Suppressor macrophage treated with lipopolysaccharide for 4 hours (primary cell): ENCODE measurements at regions not wholly inside any gene's neighbourhood (a gene's known extent, or its start where the extent isn't known, plus 50 kb on each side); places are given as distances from the start of the nearest gene placed in this dataset.
"Not testable (repeated sequence)": the region's sequence is repeated elsewhere in the genome, so short reads cannot be mapped to it uniquely, and the experiment has no call there.

Experiments
- DNase-seq: peaks from one replicate; pipeline ENCODE4 v3.0.0-alpha.2; 2020

GRCh38 chr2:187875261-187876141, 321.3 kb upstream of the TFPI start:
- DNase-seq, result no peak

- DNase-seq, result no peak
These were observed 322.3 kb upstream of the TFPI start for GRCh38 chr2:187876554-187876953.

GRCh38 chr2:187877391-187877790, 323.2 kb upstream of the TFPI start:
- DNase-seq, result no peak

- no peak for DNase-seq
These were observed 323.9 kb upstream of the TFPI start for GRCh38 chr2:187878112-187878511.

GRCh38 chr2:187879491-187879890, 325.3 kb upstream of the TFPI start:
- no peak for DNase-seq

- no peak for DNase-seq
These were observed 329.8 kb upstream of the TFPI start for GRCh38 chr2:187884003-187884402.

GRCh38 chr2:187890690-187891089, 336.5 kb upstream of the TFPI start:
- no peak for DNase-seq

GRCh38 chr2:187900021-187900420, 345.8 kb upstream of the TFPI start:
- DNase-seq, result no peak

- no peak for DNase-seq
These were observed 351.8 kb upstream of the TFPI start for GRCh38 chr2:187906021-187906420.

- DNase-seq, result not testable (repeated sequence)
These were observed 356.7 kb upstream of the TFPI start for GRCh38 chr2:187910922-187911321.

GRCh38 chr2:187912950-187913349, 358.7 kb upstream of the TFPI start:
- DNase-seq, result peak; percentile 0

GRCh38 chr2:187915810-187916209, 361.6 kb upstream of the TFPI start:
- DNase-seq, result no peak

- DNase-seq, result no peak
These were observed 362.6 kb upstream of the TFPI start for GRCh38 chr2:187916799-187917198.

- DNase-seq, result no peak
These were observed 363.3 kb upstream of the TFPI start for GRCh38 chr2:187917535-187917934.

GRCh38 chr2:187918996-187919821, 365.0 kb upstream of the TFPI start:
- no peak for DNase-seq

- DNase-seq, result no peak
These were observed 366.3 kb upstream of the TFPI start for GRCh38 chr2:187920511-187920910.

GRCh38 chr2:187922846-187923245, 368.6 kb upstream of the TFPI start:
- DNase-seq, result no peak

GRCh38 chr2:187924293-187924692, 367.4 kb upstream of the GULP1 start:
- DNase-seq, result no peak

GRCh38 chr2:187934236-187934635, 357.4 kb upstream of the GULP1 start:
- no peak for DNase-seq

- DNase-seq, result no peak
These were observed 357.0 kb upstream of the GULP1 start for GRCh38 chr2:187934692-187935091.

GRCh38 chr2:187935126-187935525, 356.5 kb upstream of the GULP1 start:
- DNase-seq, result no peak

- no peak for DNase-seq
These were observed 355.4 kb upstream of the GULP1 start for GRCh38 chr2:187936228-187936627.

- DNase-seq, result no peak
These were observed 352.5 kb upstream of the GULP1 start for GRCh38 chr2:187939180-187939579.

- DNase-seq, result no peak
These were observed 348.8 kb upstream of the GULP1 start for GRCh38 chr2:187942876-187943275.
